Sigmoid colon (tissue), 4 donors: ENCODE measurements at regions not wholly inside any gene's neighbourhood (a gene's known extent, or its start where the extent isn't known, plus 50 kb on each side); places are given as distances from the start of the nearest gene placed in this dataset.

Experiments used
- EP300 ChIP-seq, 4 donors: sonication (generic); formaldehyde crosslinking; IDR thresholded peaks; one replicate each; pipeline ENCODE4 v1.6.1; 2017; ENCODE audit warnings: antibody characterized with exemption in 4 of 4
- POLR2A ChIP-seq, 2 donors: fragments of 450-650 bp; IDR thresholded peaks; one replicate each; pipeline ENCODE4 v1.6.1; 2016; ENCODE audit warnings: antibody characterized with exemption in 2 of 2, mild to moderate bottlenecking in 2 of 2, moderate library complexity in 2 of 2
- POLR2AphosphoS5 ChIP-seq, 4 donors: sonication (generic); formaldehyde crosslinking; IDR thresholded peaks; one replicate each; pipeline ENCODE4 v1.6.1; 2017; ENCODE audit warnings: antibody characterized with exemption in 4 of 4

DNA sequence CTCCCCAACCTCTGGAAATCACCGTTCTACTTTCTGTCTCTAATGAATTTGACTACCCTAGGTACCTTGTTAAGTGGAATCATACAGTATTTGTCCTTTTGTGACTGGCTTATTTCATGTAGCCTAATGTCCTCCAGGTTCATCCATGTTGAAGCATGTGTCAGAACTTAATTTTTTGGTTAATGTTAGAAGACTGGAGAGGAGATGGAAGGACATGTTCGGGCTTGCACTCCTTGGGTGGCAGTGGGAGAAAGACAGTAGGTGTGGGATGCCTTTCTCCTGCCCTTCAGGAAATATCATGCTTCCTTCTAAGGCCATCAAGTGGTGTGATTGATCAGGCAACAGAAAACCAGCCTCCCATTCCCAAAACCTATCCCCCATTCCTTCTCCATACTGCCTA lies 61.1 kb upstream of the RNF144B start:
- TF ChIP-seq EP300 (IDR thresholded peaks at IDR 0.05): no peak
- no peak for TF ChIP-seq POLR2A (IDR thresholded peaks at IDR 0.05)
- no peak for TF ChIP-seq POLR2AphosphoS5 (IDR thresholded peaks at IDR 0.05)
